Hematopoietic multipotent progenitor cell (in vitro differentiated cells): ENCODE measurements at regions not wholly inside any gene's neighbourhood (a gene's known extent, or its start where the extent isn't known, plus 50 kb on each side); places are given as distances from the start of the nearest gene placed in this dataset.

ENCODE experiments used
- DNase-seq, 3 donors: peaks; one replicate each; pipeline ENCODE4 v3.0.0-alpha.2; 2011 to 2015; ENCODE audit warnings: low read depth in 2 of 3, low spot score in 2 of 3

- DNase-seq = no peak
These were observed 500.1 kb downstream of the CCDC171 start for GRCh38 chr9:16052757-16053530.

- DNase-seq = no peak
These were observed 504.7 kb downstream of the CCDC171 start for GRCh38 chr9:16057541-16057940.

GRCh38 chr9:16058131-16058549, 505.3 kb downstream of the CCDC171 start:
- DNase-seq = peak in 2 of 3 donors; percentile 24 to 39

- peak in 1 of 3 donors; percentile 1 for DNase-seq
These were observed 507.7 kb downstream of the CCDC171 start for GRCh38 chr9:16060436-16061129.

GRCh38 chr9:16062542-16063240, 509.8 kb downstream of the CCDC171 start:
- no peak for DNase-seq

GRCh38 chr9:16063241-16063591, 510.4 kb downstream of the CCDC171 start:
- DNase-seq = no peak

GRCh38 chr9:16064771-16065170, 511.9 kb downstream of the CCDC171 start:
- DNase-seq = no peak

- peak in 2 of 3 donors; percentile 4 to 33 for DNase-seq
These were observed 513.4 kb downstream of the CCDC171 start for GRCh38 chr9:16066201-16066600.

- DNase-seq = no peak
These were observed 515.6 kb downstream of the CCDC171 start for GRCh38 chr9:16068476-16068875.

GRCh38 chr9:16069249-16069648, 516.4 kb downstream of the CCDC171 start:
- DNase-seq = no peak

GRCh38 chr9:16069671-16070454, 517.0 kb downstream of the CCDC171 start:
- DNase-seq = no peak

- DNase-seq = no peak
These were observed 517.8 kb downstream of the CCDC171 start for GRCh38 chr9:16070455-16071145.

- no peak for DNase-seq
These were observed 518.6 kb downstream of the CCDC171 start for GRCh38 chr9:16071400-16071799.

- no peak for DNase-seq
These were observed 522.1 kb downstream of the CCDC171 start for GRCh38 chr9:16074963-16075362.

- DNase-seq = no peak
These were observed 522.9 kb downstream of the CCDC171 start for GRCh38 chr9:16075696-16076095.

GRCh38 chr9:16076511-16076910, 523.7 kb downstream of the CCDC171 start:
- no peak for DNase-seq

GRCh38 chr9:16082796-16083195, 530.0 kb downstream of the CCDC171 start:
- DNase-seq = no peak

GRCh38 chr9:16085167-16085726, 532.4 kb downstream of the CCDC171 start:
- DNase-seq = no peak

GRCh38 chr9:16090907-16091629, 538.2 kb downstream of the CCDC171 start:
- no peak for DNase-seq
